Vagina (tissue), 2 donors: ENCODE measurements at regions not wholly inside any gene's neighbourhood (a gene's known extent, or its start where the extent isn't known, plus 50 kb on each side); places are given as distances from the start of the nearest gene placed in this dataset.
"Not testable (repeated sequence)": the region's sequence is repeated elsewhere in the genome, so short reads cannot be mapped to it uniquely, and the experiment has no call there.

ENCODE experiments used
- POLR2A ChIP-seq, 2 donors: fragments of 450-650 bp; IDR thresholded peaks; one replicate each; pipeline ENCODE4 v1.6.1; 2017; ENCODE audit warnings: antibody characterized with exemption in 2 of 2, mild to moderate bottlenecking in 2 of 2, moderate library complexity in 2 of 2
- TF ChIP-seq, protein P1 (sequence below), 3 experiments: fragments of 450-650 bp in 2 of 3; fragments of 200-600 bp in 1 of 3; sonication (generic) in 1 of 3; IDR thresholded peaks; one replicate each; pipeline ENCODE4 v1.5.1; 2017 to 2019; ENCODE audit warnings: antibody characterized with exemption in 3 of 3, mild to moderate bottlenecking in 2 of 3, moderate library complexity in 2 of 3

DNA sequence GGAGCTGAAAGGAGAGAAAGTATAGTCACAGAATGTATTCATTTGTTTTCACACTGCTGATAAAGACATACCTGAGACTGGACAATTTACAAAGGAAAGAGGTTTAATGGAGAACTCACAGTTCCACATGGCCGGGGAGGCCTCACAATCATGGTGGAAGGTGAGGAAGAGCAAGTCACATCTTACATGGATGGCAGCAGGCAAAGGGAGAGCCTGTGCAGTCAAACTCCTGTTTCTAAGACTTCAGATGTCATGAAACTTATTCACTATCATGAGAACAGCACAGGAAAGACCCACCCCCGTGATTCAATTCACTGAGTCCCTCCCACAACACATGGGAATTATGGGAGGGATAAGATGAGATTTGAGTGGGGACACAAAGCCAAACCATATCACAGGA is 224.7 kb downstream of the LNPK start:
- TF ChIP-seq, protein P1, sequence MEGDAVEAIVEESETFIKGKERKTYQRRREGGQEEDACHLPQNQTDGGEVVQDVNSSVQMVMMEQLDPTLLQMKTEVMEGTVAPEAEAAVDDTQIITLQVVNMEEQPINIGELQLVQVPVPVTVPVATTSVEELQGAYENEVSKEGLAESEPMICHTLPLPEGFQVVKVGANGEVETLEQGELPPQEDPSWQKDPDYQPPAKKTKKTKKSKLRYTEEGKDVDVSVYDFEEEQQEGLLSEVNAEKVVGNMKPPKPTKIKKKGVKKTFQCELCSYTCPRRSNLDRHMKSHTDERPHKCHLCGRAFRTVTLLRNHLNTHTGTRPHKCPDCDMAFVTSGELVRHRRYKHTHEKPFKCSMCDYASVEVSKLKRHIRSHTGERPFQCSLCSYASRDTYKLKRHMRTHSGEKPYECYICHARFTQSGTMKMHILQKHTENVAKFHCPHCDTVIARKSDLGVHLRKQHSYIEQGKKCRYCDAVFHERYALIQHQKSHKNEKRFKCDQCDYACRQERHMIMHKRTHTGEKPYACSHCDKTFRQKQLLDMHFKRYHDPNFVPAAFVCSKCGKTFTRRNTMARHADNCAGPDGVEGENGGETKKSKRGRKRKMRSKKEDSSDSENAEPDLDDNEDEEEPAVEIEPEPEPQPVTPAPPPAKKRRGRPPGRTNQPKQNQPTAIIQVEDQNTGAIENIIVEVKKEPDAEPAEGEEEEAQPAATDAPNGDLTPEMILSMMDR (IDR thresholded peaks at IDR 0.05) = not testable (repeated sequence)
- not testable (repeated sequence) for TF ChIP-seq POLR2A (IDR thresholded peaks at IDR 0.05)
